A549 (cell line): ENCODE measurements at regions not wholly inside any gene's neighbourhood (a gene's known extent, or its start where the extent isn't known, plus 50 kb on each side); places are given as distances from the start of the nearest gene placed in this dataset.

Source experiments
- CEBPB ChIP-seq, 2 experiments: fragments of >200 bp in 1 of 2; sonication (Bioruptor Twin) in 1 of 2; formaldehyde crosslinking in 1 of 2; IDR thresholded peaks; 2 replicates each; pipeline ENCODE4 v1.6.1; 2012 to 2016
- JUNB ChIP-seq: fragments of >200 bp; sonication (Bioruptor Twin); formaldehyde crosslinking; IDR thresholded peaks from 2 replicates; pipeline ENCODE4 v1.6.1; 2016
- MAFK ChIP-seq: fragments of 450-650 bp; IDR thresholded peaks from 2 replicates; pipeline ENCODE4 v1.6.1; 2014; ENCODE audit not compliant: partially characterized antibody
- POLR2A ChIP-seq: IDR thresholded peaks from 2 replicates; pipeline ENCODE4 v1.6.1; 2012; ENCODE audit warnings: mild to moderate bottlenecking, low read length
- TP53 ChIP-seq: fragments of 250-450 bp; sonication (Bioruptor Pico); IDR thresholded peaks from 2 replicates; pipeline ENCODE4 v1.5.0; 2021; ENCODE audit warnings: mild to moderate bottlenecking, moderate library complexity
- TF ChIP-seq, protein P1 (sequence below): fragments of >200 bp; sonication (Bioruptor Twin); formaldehyde crosslinking; IDR thresholded peaks from 3 replicates; pipeline ENCODE4 v1.5.1; 2016
- TF ChIP-seq, protein P2 (sequence below): fragments of 200-600 bp; sonication (generic); IDR thresholded peaks from 2 replicates; pipeline ENCODE4 v1.6.1; 2016; ENCODE audit warnings: antibody characterized with exemption, mild to moderate bottlenecking, moderate library complexity

GRCh38 chr10:64102916-64103315 lies 581.7 kb downstream of the REEP3 start:
- TF ChIP-seq TP53 (CRISPR knock-in tag) (no peak), JUNB (no peak), CEBPB (IDR thresholded peaks at IDR 0.05) (no peak), MAFK (no peak), POLR2A (no peak)
- TF ChIP-seq, protein P1, sequence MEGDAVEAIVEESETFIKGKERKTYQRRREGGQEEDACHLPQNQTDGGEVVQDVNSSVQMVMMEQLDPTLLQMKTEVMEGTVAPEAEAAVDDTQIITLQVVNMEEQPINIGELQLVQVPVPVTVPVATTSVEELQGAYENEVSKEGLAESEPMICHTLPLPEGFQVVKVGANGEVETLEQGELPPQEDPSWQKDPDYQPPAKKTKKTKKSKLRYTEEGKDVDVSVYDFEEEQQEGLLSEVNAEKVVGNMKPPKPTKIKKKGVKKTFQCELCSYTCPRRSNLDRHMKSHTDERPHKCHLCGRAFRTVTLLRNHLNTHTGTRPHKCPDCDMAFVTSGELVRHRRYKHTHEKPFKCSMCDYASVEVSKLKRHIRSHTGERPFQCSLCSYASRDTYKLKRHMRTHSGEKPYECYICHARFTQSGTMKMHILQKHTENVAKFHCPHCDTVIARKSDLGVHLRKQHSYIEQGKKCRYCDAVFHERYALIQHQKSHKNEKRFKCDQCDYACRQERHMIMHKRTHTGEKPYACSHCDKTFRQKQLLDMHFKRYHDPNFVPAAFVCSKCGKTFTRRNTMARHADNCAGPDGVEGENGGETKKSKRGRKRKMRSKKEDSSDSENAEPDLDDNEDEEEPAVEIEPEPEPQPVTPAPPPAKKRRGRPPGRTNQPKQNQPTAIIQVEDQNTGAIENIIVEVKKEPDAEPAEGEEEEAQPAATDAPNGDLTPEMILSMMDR: no peak
- TF ChIP-seq, protein P2, sequence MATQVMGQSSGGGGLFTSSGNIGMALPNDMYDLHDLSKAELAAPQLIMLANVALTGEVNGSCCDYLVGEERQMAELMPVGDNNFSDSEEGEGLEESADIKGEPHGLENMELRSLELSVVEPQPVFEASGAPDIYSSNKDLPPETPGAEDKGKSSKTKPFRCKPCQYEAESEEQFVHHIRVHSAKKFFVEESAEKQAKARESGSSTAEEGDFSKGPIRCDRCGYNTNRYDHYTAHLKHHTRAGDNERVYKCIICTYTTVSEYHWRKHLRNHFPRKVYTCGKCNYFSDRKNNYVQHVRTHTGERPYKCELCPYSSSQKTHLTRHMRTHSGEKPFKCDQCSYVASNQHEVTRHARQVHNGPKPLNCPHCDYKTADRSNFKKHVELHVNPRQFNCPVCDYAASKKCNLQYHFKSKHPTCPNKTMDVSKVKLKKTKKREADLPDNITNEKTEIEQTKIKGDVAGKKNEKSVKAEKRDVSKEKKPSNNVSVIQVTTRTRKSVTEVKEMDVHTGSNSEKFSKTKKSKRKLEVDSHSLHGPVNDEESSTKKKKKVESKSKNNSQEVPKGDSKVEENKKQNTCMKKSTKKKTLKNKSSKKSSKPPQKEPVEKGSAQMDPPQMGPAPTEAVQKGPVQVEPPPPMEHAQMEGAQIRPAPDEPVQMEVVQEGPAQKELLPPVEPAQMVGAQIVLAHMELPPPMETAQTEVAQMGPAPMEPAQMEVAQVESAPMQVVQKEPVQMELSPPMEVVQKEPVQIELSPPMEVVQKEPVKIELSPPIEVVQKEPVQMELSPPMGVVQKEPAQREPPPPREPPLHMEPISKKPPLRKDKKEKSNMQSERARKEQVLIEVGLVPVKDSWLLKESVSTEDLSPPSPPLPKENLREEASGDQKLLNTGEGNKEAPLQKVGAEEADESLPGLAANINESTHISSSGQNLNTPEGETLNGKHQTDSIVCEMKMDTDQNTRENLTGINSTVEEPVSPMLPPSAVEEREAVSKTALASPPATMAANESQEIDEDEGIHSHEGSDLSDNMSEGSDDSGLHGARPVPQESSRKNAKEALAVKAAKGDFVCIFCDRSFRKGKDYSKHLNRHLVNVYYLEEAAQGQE: no peak
